ENCODE measurements at regions not wholly inside any gene's neighbourhood (a gene's known extent, or its start where the extent isn't known, plus 50 kb on each side); places are given as distances from the start of the nearest gene placed in this dataset.

- H3K36me3 Mint-ChIP-seq (ENCODE audit: low read depth), result no peaks in the 10 kb centered on the region
These were observed 360.6 kb upstream of the GRAMD2B start for GRCh38 chr5:126062398-126063221.

DNA sequence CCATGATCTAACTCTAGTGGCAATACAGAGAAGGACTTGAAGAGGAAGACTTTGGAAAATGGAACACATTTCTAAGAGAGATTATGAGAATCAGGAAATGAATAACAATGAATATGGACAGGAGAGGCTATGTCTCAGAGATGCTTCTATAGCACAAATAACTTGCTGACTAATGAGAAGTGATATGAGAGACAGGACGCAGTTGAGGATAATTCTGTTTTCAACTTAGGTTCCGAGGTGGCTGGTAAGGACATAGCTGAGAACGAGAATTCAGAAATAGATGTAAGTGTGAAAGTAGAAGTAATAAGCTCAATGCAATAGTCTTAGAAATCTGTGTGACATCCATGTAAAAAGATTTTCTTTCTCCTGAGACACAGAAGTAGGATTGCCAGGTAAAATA lies 358.1 kb upstream of the GRAMD2B start:
- no peak overlapping the region for H3K4me3 Mint-ChIP-seq

More at GRCh38 chr5:126062398-126063221, 360.6 kb upstream of the GRAMD2B start:
- H3K4me1 Mint-ChIP-seq, result peaks cover under 1% of the 10 kb centered on the region
- DNase-seq (ENCODE audit: low read depth, low spot score), result no peak
- TF ChIP-seq, protein P1, sequence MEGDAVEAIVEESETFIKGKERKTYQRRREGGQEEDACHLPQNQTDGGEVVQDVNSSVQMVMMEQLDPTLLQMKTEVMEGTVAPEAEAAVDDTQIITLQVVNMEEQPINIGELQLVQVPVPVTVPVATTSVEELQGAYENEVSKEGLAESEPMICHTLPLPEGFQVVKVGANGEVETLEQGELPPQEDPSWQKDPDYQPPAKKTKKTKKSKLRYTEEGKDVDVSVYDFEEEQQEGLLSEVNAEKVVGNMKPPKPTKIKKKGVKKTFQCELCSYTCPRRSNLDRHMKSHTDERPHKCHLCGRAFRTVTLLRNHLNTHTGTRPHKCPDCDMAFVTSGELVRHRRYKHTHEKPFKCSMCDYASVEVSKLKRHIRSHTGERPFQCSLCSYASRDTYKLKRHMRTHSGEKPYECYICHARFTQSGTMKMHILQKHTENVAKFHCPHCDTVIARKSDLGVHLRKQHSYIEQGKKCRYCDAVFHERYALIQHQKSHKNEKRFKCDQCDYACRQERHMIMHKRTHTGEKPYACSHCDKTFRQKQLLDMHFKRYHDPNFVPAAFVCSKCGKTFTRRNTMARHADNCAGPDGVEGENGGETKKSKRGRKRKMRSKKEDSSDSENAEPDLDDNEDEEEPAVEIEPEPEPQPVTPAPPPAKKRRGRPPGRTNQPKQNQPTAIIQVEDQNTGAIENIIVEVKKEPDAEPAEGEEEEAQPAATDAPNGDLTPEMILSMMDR (conservative IDR thresholded peaks at IDR 0.05), result no peak
- H3K27me3 Mint-ChIP-seq (ENCODE audit: low read depth), result no peaks in the 10 kb centered on the region
- H3K27ac Mint-ChIP-seq (ENCODE audit: unreplicated experiment), result no peak overlapping the region
- peaks cover 7% of the 10 kb centered on the region for H3K9me3 Mint-ChIP-seq
- no peak overlapping the region for H3K4me3 Mint-ChIP-seq

DNA sequence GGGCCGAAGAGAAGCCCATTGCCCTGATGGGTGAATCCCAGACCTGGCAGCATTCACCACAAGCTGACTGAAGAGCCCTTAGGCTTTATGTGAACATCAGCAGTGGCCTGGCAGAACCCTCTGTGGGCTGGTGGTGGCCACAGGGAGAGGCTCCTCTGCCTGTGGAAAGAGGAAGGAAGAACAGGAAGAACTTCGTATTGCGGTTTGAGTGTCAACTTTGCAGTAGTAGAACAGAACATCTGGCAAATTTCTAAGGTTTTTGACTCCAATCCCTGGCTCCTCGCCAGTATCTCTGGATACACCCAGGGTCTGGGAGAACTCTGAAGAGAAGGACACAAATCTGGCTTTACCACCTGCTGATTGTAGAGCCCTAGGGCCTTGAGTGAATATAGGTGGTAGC lies 356.4 kb upstream of the GRAMD2B start:
- Mint-ChIP-seq H3K27ac (ENCODE audit: unreplicated experiment) (no peak overlapping the region), H3K4me3 (no peak overlapping the region), H3K36me3 (ENCODE audit: low read depth) (peaks cover 1% of the 10 kb centered on the region), H3K4me1 (no peaks in the 10 kb centered on the region), H3K9me3 (peaks cover 8% of the 10 kb centered on the region), H3K27me3 (ENCODE audit: low read depth) (no peaks in the 10 kb centered on the region)
- TF ChIP-seq, protein P1 (conservative IDR thresholded peaks at IDR 0.05), result no peak
- DNase-seq (ENCODE audit: low read depth, low spot score), result no peak

More for the DNA sequence above, 358.1 kb upstream of the GRAMD2B start:
- no peak for DNase-seq (ENCODE audit: low read depth, low spot score)
- no peaks in the 10 kb centered on the region for H3K4me1 Mint-ChIP-seq
- TF ChIP-seq, protein P1 (conservative IDR thresholded peaks at IDR 0.05), result no peak
- no peak overlapping the region for H3K27ac Mint-ChIP-seq (ENCODE audit: unreplicated experiment)
- no peaks in the 10 kb centered on the region for H3K27me3 Mint-ChIP-seq (ENCODE audit: low read depth)
- H3K9me3 Mint-ChIP-seq, result peaks cover 3% of the 10 kb centered on the region
- H3K36me3 Mint-ChIP-seq (ENCODE audit: low read depth), result no peaks in the 10 kb centered on the region

GRCh38 chr5:126067404-126067803 lies 355.8 kb upstream of the GRAMD2B start:
- Mint-ChIP-seq H3K9me3 (peaks cover 9% of the 10 kb centered on the region), H3K4me3 (no peak overlapping the region), H3K36me3 (ENCODE audit: low read depth) (peaks cover 3% of the 10 kb centered on the region), H3K4me1 (no peaks in the 10 kb centered on the region), H3K27ac (ENCODE audit: unreplicated experiment) (no peak overlapping the region), H3K27me3 (ENCODE audit: low read depth) (no peaks in the 10 kb centered on the region)
- no peak for DNase-seq (ENCODE audit: low read depth, low spot score)
- TF ChIP-seq, protein P1 (conservative IDR thresholded peaks at IDR 0.05), result no peak

DNA sequence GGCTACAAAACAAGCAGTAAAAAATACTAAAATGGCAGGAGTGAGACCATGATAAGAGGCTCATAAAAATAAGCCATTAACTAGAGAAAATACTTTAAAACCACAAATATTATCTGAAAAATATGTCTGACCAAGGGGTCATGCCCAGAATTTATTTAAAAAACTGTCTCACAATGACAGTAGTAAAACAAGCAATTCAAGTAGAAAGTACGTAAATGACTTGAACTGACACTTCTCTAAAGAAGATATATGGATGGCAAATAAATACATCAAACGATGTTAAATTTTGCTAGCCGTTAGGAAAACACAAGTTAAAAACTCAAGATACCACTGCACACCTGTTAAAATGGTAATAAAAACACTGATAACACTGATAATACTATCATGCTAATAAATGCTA lies 353.9 kb upstream of the GRAMD2B start:
- Mint-ChIP-seq H3K4me3 (no peak overlapping the region), H3K27ac (ENCODE audit: unreplicated experiment) (no peak overlapping the region), H3K9me3 (peaks cover 17% of the 10 kb centered on the region), H3K36me3 (ENCODE audit: low read depth) (peaks cover 14% of the 10 kb centered on the region), H3K4me1 (no peaks in the 10 kb centered on the region), H3K27me3 (ENCODE audit: low read depth) (no peaks in the 10 kb centered on the region)
- DNase-seq (ENCODE audit: low read depth, low spot score), result no peak
- TF ChIP-seq, protein P1 (conservative IDR thresholded peaks at IDR 0.05), result no peak

All from neural crest cell (in vitro differentiated cells).